Caco-2 (cell line): ENCODE measurements at regions not wholly inside any gene's neighbourhood (a gene's known extent, or its start where the extent isn't known, plus 50 kb on each side); places are given as distances from the start of the nearest gene placed in this dataset.

Experiments
- BruUV-seq: library from RNA; stranded (reverse); fragments of 400-500 nt; replicated peaks from 2 replicates; lab custom pipeline; 2021; lab: Mats Ljungman, UMichigan
- CTCF ChIA-PET: fragments of 300-600 bp; sonication (Branson Sonifier 250); formaldehyde crosslinking; loops from one replicate; lab custom pipeline; 2022; ENCODE audit warnings: antibody characterized with exemption; lab: Charles Lee
- POLR2A ChIA-PET: fragments of 300-600 bp; sonication (Branson Sonifier 250); formaldehyde crosslinking; loops from one replicate; lab custom pipeline; 2022; ENCODE audit warnings: antibody characterized with exemption; lab: Charles Lee
- DNase-seq, 2 experiments: peaks; one replicate each; pipeline versions ENCODE4 v3.0.0 to v3.0.0-alpha.2; 2020 to 2022
- H3K27me3 ChIP-seq: replicated peaks from 2 replicates; pipeline ENCODE4 v1.6.0; 2011; ENCODE audit warnings: low read length; ENCODE audit not compliant: control insufficient read depth, insufficient read depth
- H3K36me3 ChIP-seq: 2 replicates; pipeline ENCODE4 v1.5.1; 2011; ENCODE audit warnings: low read length; ENCODE audit not compliant: control insufficient read depth, insufficient read depth
- H3K4me1 ChIP-seq: fragments of 250-450 bp; sonication (Bioruptor Pico); 2 replicates; pipeline ENCODE4 v1.5.1; 2020; ENCODE audit warnings: mild to moderate bottlenecking
- H3K4me3 ChIP-seq: 2 replicates; pipeline ENCODE4 v1.5.1; 2011; ENCODE audit warnings: low read depth, mild to moderate bottlenecking, control low read depth, low read length
- H3K9me3 ChIP-seq: fragments of 250-450 bp; sonication (Bioruptor Pico); 2 replicates; pipeline ENCODE4 v1.5.1; 2020; ENCODE audit warnings: mild to moderate bottlenecking, moderate library complexity
- H3K27ac Mint-ChIP-seq: one replicate; pipeline ENCODE4 v1.8.0; 2022; ENCODE audit warnings: mixed read lengths; ENCODE audit not compliant: unreplicated experiment
- H3K27me3 Mint-ChIP-seq: one replicate; pipeline ENCODE4 v1.8.0; 2022; ENCODE audit warnings: mixed read lengths; ENCODE audit not compliant: insufficient read depth, unreplicated experiment
- H3K36me3 Mint-ChIP-seq: one replicate; pipeline ENCODE4 v1.8.0; 2022; ENCODE audit warnings: mild to moderate bottlenecking, mixed read lengths; ENCODE audit not compliant: insufficient read depth, unreplicated experiment
- H3K4me1 Mint-ChIP-seq: one replicate; pipeline ENCODE4 v1.8.0; 2022; ENCODE audit warnings: low read depth, mixed read lengths; ENCODE audit not compliant: unreplicated experiment
- H3K4me3 Mint-ChIP-seq: one replicate; pipeline ENCODE4 v1.8.0; 2022; ENCODE audit warnings: mild to moderate bottlenecking, moderate library complexity, mixed read lengths; ENCODE audit not compliant: unreplicated experiment
- H3K9me3 Mint-ChIP-seq: one replicate; pipeline ENCODE4 v1.8.0; 2022; ENCODE audit warnings: mixed read lengths; ENCODE audit not compliant: unreplicated experiment
- intact Hi-C: fragments of 100-400 bp; cut with micrococcal nuclease; formaldehyde crosslinking; loops from one replicate; pipeline ENCODE4 v1.10.0; 2022; ENCODE audit not compliant: unreplicated experiment
- TF ChIP-seq, protein P1 (sequence below), 2 experiments: fragments of 200-600 bp in 1 of 2; IDR thresholded peaks; 1 replicate in 1 of 2; 2 replicates in 1 of 2; pipeline versions ENCODE4 v1.5.1 to v1.8.0; 2011 to 2022; ENCODE audit warnings: antibody characterized with exemption in 1 of 2, control low read depth in 1 of 2, inconsistent platforms in 1 of 2, low read depth in 1 of 2, low read length in 1 of 2, mild to moderate bottlenecking in 1 of 2, moderate library complexity in 1 of 2; ENCODE audit not compliant: insufficient read depth in 1 of 2, severe bottlenecking in 1 of 2, unreplicated experiment in 1 of 2

DNA sequence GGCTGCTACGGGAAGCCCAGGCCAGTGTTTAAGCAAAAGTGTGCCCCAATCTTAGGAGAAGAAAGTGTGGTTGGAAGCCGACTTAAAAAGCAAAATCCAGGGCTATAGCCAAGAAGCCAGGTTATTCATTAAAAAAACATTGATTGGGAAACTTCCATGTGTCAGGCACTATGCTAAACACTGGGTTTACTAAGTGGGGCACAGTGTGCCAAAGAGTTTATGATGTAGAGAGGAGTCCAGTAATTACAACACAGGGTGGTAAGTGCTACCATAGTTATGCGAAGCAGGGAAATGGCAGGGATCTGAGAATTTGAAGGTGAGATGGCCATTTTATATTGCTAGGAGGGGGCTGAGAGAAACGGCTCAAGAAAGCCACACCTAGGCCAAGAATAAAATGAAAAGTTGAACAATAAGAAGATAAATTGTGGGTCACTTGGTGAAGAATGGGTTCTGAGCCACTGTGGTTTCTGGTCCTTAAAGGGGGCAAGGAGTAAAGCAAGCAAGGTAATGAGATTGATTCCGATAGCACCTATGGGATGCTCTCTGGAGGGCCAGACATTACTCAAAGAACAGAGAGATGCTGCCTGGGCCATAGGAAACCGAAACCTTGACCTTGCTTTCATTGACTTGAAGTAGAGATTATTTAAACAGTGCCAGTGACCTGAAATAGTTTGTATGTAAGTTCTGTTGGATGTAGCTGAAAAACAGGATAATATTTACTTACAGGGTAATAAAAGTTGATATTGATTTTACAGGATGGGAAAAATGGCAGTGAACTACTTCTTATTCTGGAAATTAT, 177.8 kb downstream of the GIPC2 start:
- peaks cover 12% of the 10 kb centered on the region for H3K9me3 Mint-ChIP-seq
- H3K4me1 Mint-ChIP-seq, result peaks cover 8% of the 10 kb centered on the region
- DNase-seq, result no peak
- Histone ChIP-seq H3K36me3 (no peaks in the 10 kb centered on the region), H3K9me3 (no peaks in the 10 kb centered on the region), H3K4me1 (0 out of 2 replicates have a peak, but pooled peaks cover 3% of the 10 kb centered on the region), H3K4me3 (no peak overlapping the region), H3K27me3 (no peaks in the 10 kb centered on the region)
- no peak overlapping the region for H3K4me3 Mint-ChIP-seq
- H3K36me3 Mint-ChIP-seq, result no peaks in the 10 kb centered on the region
- POLR2A ChIA-PET, result no interaction called here
- CTCF ChIA-PET, result no interaction called here
- TF ChIP-seq, protein P1, sequence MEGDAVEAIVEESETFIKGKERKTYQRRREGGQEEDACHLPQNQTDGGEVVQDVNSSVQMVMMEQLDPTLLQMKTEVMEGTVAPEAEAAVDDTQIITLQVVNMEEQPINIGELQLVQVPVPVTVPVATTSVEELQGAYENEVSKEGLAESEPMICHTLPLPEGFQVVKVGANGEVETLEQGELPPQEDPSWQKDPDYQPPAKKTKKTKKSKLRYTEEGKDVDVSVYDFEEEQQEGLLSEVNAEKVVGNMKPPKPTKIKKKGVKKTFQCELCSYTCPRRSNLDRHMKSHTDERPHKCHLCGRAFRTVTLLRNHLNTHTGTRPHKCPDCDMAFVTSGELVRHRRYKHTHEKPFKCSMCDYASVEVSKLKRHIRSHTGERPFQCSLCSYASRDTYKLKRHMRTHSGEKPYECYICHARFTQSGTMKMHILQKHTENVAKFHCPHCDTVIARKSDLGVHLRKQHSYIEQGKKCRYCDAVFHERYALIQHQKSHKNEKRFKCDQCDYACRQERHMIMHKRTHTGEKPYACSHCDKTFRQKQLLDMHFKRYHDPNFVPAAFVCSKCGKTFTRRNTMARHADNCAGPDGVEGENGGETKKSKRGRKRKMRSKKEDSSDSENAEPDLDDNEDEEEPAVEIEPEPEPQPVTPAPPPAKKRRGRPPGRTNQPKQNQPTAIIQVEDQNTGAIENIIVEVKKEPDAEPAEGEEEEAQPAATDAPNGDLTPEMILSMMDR (IDR thresholded peaks at IDR 0.05; ENCODE audit: insufficient read depth in 1 of 2, low read depth in 1 of 2, low read length in 1 of 2, severe bottlenecking in 1 of 2, unreplicated experiment in 1 of 2), result no peak
- intact Hi-C loops, result no loop called here
- no peak overlapping the region for H3K27ac Mint-ChIP-seq
- H3K27me3 Mint-ChIP-seq, result no peaks in the 10 kb centered on the region
- no TSS peak for BruUV-seq

- H3K4me1 Mint-ChIP-seq, result peaks cover 8% of the 10 kb centered on the region
- TF ChIP-seq, protein P1 (IDR thresholded peaks at IDR 0.05; ENCODE audit: insufficient read depth in 1 of 2, low read depth in 1 of 2, low read length in 1 of 2, severe bottlenecking in 1 of 2, unreplicated experiment in 1 of 2), result no peak
- intact Hi-C loops, result no loop called here
- DNase-seq, result no peak
- no peak overlapping the region for H3K4me3 Mint-ChIP-seq
- Histone ChIP-seq H3K27me3 (no peaks in the 10 kb centered on the region), H3K4me1 (0 out of 2 replicates have a peak, but pooled peaks cover 3% of the 10 kb centered on the region), H3K4me3 (no peak overlapping the region), H3K9me3 (no peaks in the 10 kb centered on the region), H3K36me3 (no peaks in the 10 kb centered on the region)
- H3K36me3 Mint-ChIP-seq, result no peaks in the 10 kb centered on the region
- POLR2A ChIA-PET, result no interaction called here
- peaks cover 12% of the 10 kb centered on the region for H3K9me3 Mint-ChIP-seq
- no peaks in the 10 kb centered on the region for H3K27me3 Mint-ChIP-seq
- CTCF ChIA-PET, result no interaction called here
- BruUV-seq, result no TSS peak
- no peak overlapping the region for H3K27ac Mint-ChIP-seq
These were observed 178.6 kb downstream of the GIPC2 start for GRCh38 chr1:78224246-78224785.

DNA sequence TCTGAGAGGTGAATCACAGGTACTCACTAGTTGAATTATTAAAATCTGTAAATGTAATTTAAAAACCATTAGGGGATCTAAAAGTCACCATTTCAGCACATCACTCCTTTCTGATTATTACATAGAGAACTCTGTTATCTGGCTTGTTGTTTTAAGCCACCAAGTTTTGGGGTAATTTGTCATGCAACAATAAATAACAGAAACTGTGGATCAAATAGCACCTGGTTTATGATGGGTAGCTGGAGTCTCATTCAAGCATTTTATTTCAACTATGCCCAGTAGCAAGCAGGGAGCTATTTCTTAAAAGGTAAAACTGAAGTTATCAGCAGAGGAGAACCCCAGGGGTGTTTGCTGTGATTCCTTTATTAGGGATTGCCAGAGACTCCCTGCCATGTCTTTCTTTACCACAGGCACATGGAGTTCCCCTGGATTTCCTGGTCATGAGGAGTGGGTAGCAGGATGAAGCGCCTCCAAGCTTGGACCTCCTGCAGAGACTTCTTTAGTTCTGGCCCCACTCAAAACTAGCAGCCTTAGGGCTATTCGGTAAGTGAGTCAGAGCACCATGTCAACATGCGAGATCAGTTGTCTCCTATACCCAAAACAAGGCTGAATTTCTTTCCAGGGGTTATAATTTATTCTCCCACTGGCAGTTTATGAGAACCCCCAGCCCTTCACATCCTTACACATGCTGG, 179.2 kb downstream of the GIPC2 start:
- ChIA-PET POLR2A (no interaction called here), CTCF (no interaction called here)
- BruUV-seq, result no TSS peak
- H3K4me3 Mint-ChIP-seq, result no peak overlapping the region
- H3K36me3 Mint-ChIP-seq, result no peaks in the 10 kb centered on the region
- Histone ChIP-seq H3K27me3 (no peaks in the 10 kb centered on the region), H3K36me3 (no peaks in the 10 kb centered on the region), H3K4me1 (0 out of 2 replicates have a peak, but pooled peaks cover 3% of the 10 kb centered on the region), H3K9me3 (no peaks in the 10 kb centered on the region), H3K4me3 (no peak overlapping the region)
- no peaks in the 10 kb centered on the region for H3K27me3 Mint-ChIP-seq
- DNase-seq, result no peak
- no peak overlapping the region for H3K27ac Mint-ChIP-seq
- peaks cover 8% of the 10 kb centered on the region for H3K4me1 Mint-ChIP-seq
- H3K9me3 Mint-ChIP-seq, result peaks cover 12% of the 10 kb centered on the region
- TF ChIP-seq, protein P1 (IDR thresholded peaks at IDR 0.05; ENCODE audit: insufficient read depth in 1 of 2, low read depth in 1 of 2, low read length in 1 of 2, severe bottlenecking in 1 of 2, unreplicated experiment in 1 of 2), result no peak
- intact Hi-C loops, result no loop called here
